GM18909 (cell line): ENCODE measurements at regions not wholly inside any gene's neighbourhood (a gene's known extent, or its start where the extent isn't known, plus 50 kb on each side); places are given as distances from the start of the nearest gene placed in this dataset.
A peak's percentile ranks its signal among the peaks of the same experiment; 100 is the strongest.
"Not testable (repeated sequence)": the region's sequence is repeated elsewhere in the genome, so short reads cannot be mapped to it uniquely, and the experiment has no call there.

Experiments
- ATAC-seq: cut with Tn5 transposase; IDR thresholded peaks from one replicate; pipeline ENCODE4 v1.9.1; 2021; ENCODE audit warnings: mild to moderate bottlenecking; ENCODE audit not compliant: unreplicated experiment, poor library complexity

- ATAC-seq, result no peak
These were observed 418.6 kb downstream of the NELL2 start for GRCh38 chr12:44457465-44457864.

GRCh38 chr12:44454959-44455358 lies 421.2 kb downstream of the NELL2 start:
- not testable (repeated sequence) for ATAC-seq

DNA sequence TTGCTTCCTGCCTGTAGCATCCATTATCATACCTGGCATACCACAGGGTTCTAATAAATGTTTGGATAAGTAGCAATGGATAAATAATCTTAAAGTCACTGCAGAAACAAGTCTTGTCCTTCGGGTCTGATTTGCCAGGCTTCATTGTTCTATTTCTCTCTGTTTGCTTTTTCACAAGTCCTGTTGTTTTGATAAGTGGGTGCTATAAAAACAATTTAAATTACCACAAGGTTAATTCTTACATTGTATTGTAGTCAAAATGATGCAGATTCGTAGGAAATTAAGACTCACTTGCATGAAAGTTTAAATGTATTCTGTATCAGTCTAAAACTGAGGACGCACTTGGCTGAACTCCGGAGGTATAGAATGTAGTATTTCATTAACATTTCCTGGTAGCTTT lies 429.9 kb downstream of the NELL2 start:
- ATAC-seq, result no peak

- peak; percentile 66 for ATAC-seq
These were observed 435.0 kb downstream of the NELL2 start for GRCh38 chr12:44441155-44441554.
